HCT116 (cell line): ENCODE measurements at regions not wholly inside any gene's neighbourhood (a gene's known extent, or its start where the extent isn't known, plus 50 kb on each side); places are given as distances from the start of the nearest gene placed in this dataset.

Source experiments
- EZH2 ChIP-seq: fragments of 200-600 bp; sonication (generic); IDR thresholded peaks from 2 replicates; pipeline ENCODE4 v1.6.1; 2017; ENCODE audit warnings: antibody characterized with exemption, mixed run types
- EZH2phosphoT487 ChIP-seq: fragments of 200-600 bp; IDR thresholded peaks from 2 replicates; pipeline ENCODE4 v1.6.1; 2018; ENCODE audit warnings: antibody characterized with exemption, borderline replicate concordance
- FOSL1 ChIP-seq: IDR thresholded peaks from 2 replicates; pipeline ENCODE4 v1.6.1; 2012; ENCODE audit warnings: low read depth
- POLR2A ChIP-seq: IDR thresholded peaks from 2 replicates; pipeline ENCODE4 v1.7.0; 2011; ENCODE audit warnings: borderline replicate concordance; ENCODE audit not compliant: insufficient read depth, insufficient read length; ENCODE audit errors: extremely low read depth
- POLR2AphosphoS5 ChIP-seq: IDR thresholded peaks from 2 replicates; pipeline ENCODE4 v1.6.1; 2011; ENCODE audit warnings: mild to moderate bottlenecking, low read depth, low read length, moderate library complexity
- RAD21 ChIP-seq: IDR thresholded peaks from 2 replicates; pipeline ENCODE4 v1.6.1; 2012; ENCODE audit warnings: low read depth, mild to moderate bottlenecking
- SP1 ChIP-seq: IDR thresholded peaks from 2 replicates; pipeline ENCODE4 v1.6.1; 2012; ENCODE audit warnings: low read depth
- TF ChIP-seq, protein P1 (sequence below), 3 experiments: fragments of 200-600 bp in 1 of 3; sonication (generic) in 1 of 3; IDR thresholded peaks in 2 of 3; conservative IDR thresholded peaks in 1 of 3; 2 replicates each; pipeline ENCODE4 v1.5.1; 2012 to 2017; ENCODE audit warnings: low read depth in 2 of 3, low read length in 2 of 3, antibody characterized with exemption in 1 of 3, borderline replicate concordance in 1 of 3, control low read depth in 1 of 3, mild to moderate bottlenecking in 1 of 3, mixed read lengths in 1 of 3, mixed run types in 1 of 3, moderate library complexity in 1 of 3; ENCODE audit not compliant: insufficient read depth in 1 of 3
- TF ChIP-seq, protein P2 (sequence below): IDR thresholded peaks from 2 replicates; pipeline ENCODE4 v1.6.1; 2012
- TF ChIP-seq, protein P3 (sequence below): IDR thresholded peaks from 2 replicates; pipeline ENCODE4 v1.6.1; 2012; ENCODE audit warnings: low read depth
- TF ChIP-seq, protein P4 (sequence below): IDR thresholded peaks from 2 replicates; pipeline ENCODE4 v1.6.1; 2011; ENCODE audit warnings: mild to moderate bottlenecking, low read length, moderate library complexity; ENCODE audit not compliant: insufficient replicate concordance; ENCODE audit errors: extremely low read depth

DNA sequence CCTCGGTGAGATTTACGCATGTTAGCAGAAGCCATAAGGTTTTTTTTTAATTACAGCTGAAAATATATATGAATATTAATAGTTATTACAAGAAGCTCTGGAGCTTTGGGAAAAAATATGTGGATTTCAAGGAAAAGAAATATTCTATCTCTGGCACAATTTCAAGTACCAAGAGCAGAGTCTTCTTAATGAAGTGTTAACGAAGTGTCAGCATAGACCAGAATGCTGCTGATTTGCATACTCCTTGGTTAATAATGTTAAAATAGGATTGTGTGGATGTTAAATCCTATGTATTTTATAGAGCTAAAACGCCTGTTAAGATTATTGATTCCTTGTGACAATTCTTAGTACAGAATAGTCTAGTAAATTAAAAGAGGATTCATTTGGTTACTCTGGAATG is 57.0 kb upstream of the FAT3 start:
- TF ChIP-seq, protein P1, sequence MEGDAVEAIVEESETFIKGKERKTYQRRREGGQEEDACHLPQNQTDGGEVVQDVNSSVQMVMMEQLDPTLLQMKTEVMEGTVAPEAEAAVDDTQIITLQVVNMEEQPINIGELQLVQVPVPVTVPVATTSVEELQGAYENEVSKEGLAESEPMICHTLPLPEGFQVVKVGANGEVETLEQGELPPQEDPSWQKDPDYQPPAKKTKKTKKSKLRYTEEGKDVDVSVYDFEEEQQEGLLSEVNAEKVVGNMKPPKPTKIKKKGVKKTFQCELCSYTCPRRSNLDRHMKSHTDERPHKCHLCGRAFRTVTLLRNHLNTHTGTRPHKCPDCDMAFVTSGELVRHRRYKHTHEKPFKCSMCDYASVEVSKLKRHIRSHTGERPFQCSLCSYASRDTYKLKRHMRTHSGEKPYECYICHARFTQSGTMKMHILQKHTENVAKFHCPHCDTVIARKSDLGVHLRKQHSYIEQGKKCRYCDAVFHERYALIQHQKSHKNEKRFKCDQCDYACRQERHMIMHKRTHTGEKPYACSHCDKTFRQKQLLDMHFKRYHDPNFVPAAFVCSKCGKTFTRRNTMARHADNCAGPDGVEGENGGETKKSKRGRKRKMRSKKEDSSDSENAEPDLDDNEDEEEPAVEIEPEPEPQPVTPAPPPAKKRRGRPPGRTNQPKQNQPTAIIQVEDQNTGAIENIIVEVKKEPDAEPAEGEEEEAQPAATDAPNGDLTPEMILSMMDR (IDR thresholded peaks at IDR 0.05 in 2 of 3, conservative IDR thresholded peaks at IDR 0.05 in 1 of 3; ENCODE audit: borderline replicate concordance in 1 of 3, insufficient read depth in 1 of 3, low read depth in 2 of 3, low read length in 2 of 3) = no peak
- no peak for TF ChIP-seq POLR2A
- TF ChIP-seq, protein P2, sequence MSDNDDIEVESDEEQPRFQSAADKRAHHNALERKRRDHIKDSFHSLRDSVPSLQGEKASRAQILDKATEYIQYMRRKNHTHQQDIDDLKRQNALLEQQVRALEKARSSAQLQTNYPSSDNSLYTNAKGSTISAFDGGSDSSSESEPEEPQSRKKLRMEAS = no peak
- no peak for TF ChIP-seq EZH2phosphoT487
- no peak for TF ChIP-seq POLR2AphosphoS5
- no peak for TF ChIP-seq EZH2
- no peak for TF ChIP-seq FOSL1
- no peak for TF ChIP-seq RAD21
- TF ChIP-seq, protein P3, sequence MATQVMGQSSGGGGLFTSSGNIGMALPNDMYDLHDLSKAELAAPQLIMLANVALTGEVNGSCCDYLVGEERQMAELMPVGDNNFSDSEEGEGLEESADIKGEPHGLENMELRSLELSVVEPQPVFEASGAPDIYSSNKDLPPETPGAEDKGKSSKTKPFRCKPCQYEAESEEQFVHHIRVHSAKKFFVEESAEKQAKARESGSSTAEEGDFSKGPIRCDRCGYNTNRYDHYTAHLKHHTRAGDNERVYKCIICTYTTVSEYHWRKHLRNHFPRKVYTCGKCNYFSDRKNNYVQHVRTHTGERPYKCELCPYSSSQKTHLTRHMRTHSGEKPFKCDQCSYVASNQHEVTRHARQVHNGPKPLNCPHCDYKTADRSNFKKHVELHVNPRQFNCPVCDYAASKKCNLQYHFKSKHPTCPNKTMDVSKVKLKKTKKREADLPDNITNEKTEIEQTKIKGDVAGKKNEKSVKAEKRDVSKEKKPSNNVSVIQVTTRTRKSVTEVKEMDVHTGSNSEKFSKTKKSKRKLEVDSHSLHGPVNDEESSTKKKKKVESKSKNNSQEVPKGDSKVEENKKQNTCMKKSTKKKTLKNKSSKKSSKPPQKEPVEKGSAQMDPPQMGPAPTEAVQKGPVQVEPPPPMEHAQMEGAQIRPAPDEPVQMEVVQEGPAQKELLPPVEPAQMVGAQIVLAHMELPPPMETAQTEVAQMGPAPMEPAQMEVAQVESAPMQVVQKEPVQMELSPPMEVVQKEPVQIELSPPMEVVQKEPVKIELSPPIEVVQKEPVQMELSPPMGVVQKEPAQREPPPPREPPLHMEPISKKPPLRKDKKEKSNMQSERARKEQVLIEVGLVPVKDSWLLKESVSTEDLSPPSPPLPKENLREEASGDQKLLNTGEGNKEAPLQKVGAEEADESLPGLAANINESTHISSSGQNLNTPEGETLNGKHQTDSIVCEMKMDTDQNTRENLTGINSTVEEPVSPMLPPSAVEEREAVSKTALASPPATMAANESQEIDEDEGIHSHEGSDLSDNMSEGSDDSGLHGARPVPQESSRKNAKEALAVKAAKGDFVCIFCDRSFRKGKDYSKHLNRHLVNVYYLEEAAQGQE = no peak
- TF ChIP-seq, protein P4, sequence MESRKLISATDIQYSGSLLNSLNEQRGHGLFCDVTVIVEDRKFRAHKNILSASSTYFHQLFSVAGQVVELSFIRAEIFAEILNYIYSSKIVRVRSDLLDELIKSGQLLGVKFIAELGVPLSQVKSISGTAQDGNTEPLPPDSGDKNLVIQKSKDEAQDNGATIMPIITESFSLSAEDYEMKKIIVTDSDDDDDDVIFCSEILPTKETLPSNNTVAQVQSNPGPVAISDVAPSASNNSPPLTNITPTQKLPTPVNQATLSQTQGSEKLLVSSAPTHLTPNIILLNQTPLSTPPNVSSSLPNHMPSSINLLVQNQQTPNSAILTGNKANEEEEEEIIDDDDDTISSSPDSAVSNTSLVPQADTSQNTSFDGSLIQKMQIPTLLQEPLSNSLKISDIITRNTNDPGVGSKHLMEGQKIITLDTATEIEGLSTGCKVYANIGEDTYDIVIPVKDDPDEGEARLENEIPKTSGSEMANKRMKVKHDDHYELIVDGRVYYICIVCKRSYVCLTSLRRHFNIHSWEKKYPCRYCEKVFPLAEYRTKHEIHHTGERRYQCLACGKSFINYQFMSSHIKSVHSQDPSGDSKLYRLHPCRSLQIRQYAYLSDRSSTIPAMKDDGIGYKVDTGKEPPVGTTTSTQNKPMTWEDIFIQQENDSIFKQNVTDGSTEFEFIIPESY = no peak
- TF ChIP-seq SP1 = no peak
